NCI-H748 (cell line): ENCODE measurements at regions not wholly inside any gene's neighbourhood (a gene's known extent, or its start where the extent isn't known, plus 50 kb on each side); places are given as distances from the start of the nearest gene placed in this dataset.
"Not testable (repeated sequence)": the region's sequence is repeated elsewhere in the genome, so short reads cannot be mapped to it uniquely, and the experiment has no call there.

ENCODE experiments used
- DNase-seq: peaks from one replicate; lab custom pipeline; 2025; ENCODE audit not compliant: unreplicated experiment; lab: John Stamatoyannopoulos, UW

DNA sequence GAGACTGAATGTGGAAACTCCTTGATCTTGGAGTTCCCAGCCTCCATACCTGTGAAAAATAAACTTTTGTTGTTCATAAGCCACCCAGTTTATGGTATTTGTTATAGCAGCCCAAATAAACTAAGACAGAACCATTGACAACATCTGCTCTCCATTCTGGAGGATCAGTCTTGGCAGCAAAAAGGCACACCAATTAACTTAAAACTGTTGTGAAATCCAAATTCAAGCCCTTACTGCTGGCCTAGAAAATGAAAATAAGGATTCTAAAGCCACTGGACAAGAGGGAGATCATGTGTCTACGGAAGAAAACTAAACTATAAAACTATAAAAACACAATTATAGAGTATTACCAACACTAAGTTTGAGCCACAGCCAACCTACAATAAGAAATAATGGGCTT, 172.1 kb upstream of the RNPC3 start:
- no peak for DNase-seq

DNA sequence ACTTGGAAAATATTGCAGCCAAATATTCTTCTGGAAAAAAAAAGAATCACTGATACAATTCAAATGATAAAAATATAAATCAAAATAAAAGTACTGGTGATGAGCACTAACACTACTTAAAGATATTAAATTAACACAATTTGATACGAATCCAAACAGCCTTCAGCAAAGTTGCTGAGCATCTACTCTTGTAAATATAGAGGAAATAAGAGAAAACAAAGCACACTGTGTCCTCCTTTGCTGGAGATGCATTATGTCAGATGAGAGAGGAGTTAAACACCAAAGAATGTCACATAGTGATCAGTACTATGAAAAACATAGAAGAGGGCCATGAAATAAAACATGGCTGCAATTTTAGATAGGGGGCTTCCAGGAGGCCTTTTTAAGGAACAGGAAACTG, 177.4 kb upstream of the RNPC3 start:
- DNase-seq, result no peak

DNA sequence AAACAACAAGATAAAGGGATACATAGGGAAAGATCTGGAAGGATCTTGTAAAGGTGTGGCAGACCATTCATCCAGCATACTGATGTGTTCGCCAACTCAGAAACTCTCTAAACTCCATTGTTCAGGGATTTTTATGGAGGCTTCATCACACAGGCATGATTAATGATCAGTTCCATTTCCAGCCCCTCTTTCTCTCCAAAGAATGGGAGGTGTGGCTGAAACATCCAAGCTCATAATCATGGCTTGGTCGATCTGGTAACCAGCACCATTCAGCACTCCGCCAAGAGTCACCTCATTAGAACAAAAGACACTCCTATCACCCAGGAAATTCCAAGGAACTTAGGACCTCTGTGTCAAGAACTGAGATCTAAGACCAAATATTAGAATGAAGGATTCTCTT, 180.6 kb upstream of the RNPC3 start:
- no peak for DNase-seq

GRCh38 chr1:103341377-103341880, 184.1 kb upstream of the RNPC3 start:
- DNase-seq, result no peak

DNA sequence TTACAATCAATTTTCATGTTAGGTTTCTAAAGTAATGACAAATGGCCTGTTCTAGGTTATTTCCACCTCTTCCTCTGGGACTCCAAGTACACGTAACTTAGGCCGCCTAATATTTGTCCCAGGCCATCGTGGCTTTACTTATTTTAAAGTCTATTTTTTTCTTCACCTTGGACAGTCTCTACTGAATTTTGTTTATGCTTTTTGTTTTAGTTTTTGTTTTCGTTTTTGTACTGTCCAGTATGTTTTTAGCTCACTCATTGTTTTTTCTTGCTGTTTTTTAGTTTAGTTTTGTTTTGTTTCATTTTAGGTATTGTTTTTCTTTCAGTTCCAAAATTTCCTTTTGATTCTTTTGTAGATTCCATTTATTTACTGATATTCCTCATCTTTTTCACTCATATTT, 187.7 kb upstream of the RNPC3 start:
- DNase-seq, result no peak

GRCh38 chr1:103336408-103336807, 189.1 kb upstream of the RNPC3 start:
- no peak for DNase-seq

GRCh38 chr1:103333141-103333540, 192.4 kb upstream of the RNPC3 start:
- no peak for DNase-seq

GRCh38 chr1:103327054-103327719, 198.3 kb upstream of the RNPC3 start:
- no peak for DNase-seq

DNA sequence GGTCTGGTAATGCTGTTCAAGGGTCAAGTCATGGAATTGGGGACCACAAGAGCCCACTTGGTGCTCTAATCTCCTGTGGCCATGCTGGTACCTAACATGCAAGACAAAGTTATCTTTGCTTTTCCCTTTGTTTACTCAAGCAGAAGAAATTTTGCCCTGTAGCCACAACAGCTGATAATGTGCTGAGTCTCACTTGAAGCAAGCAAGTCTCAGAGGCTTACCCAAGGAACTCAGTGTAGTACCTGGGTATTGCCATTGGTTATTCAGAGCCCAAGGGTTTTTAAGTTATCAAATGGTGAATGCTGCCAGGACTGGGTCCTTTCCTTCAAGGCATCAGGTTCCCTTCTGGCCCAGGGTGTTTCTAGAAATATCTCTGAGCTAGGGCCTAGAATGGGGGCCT, 198.9 kb upstream of the RNPC3 start:
- no peak for DNase-seq

DNA sequence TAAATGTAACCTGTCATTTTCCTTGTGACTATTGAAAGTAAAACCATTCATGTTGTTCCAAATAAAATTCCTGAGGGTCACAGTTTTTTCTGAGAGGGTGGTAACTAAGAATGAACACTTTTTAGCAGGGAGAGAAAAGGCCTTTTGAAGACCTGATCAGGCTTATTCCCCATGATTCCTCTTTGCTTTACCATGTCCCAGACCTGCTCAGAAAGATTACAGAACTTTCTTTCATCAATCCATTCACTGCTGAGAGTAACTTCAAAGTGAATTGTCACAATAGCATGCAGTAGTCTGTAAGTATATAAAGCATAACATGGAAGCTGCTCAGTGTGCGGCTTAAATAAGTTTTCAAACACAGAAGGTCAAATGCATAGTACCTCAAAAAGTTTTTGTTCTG, 201.5 kb upstream of the COL11A1 start:
- no peak for DNase-seq

- no peak for DNase-seq
Measured at GRCh38 chr1:103307751-103308150, 199.4 kb upstream of the COL11A1 start.

GRCh38 chr1:103283841-103284669, 175.7 kb upstream of the COL11A1 start:
- no peak for DNase-seq

DNA sequence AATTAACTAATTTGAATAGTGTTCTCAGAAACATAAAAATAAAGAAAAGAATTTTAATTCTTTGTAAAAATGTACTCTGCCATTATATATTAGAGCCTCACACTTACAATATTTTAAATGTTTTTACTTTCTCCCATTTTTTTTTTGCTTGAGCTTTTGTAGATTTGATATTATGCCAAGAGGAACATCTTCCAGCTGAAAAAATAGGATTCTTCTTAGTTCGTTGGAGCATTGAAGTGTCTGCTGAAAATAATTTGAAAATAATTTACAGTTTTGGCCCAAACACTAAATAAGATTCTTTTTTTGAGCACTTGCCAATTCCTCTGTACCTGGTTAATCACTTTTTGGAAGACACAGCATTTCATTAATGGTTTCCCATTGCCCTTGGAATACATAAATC, 175.0 kb upstream of the COL11A1 start:
- no peak for DNase-seq

GRCh38 chr1:103275725-103276124, 167.4 kb upstream of the COL11A1 start:
- DNase-seq, result no peak

DNA sequence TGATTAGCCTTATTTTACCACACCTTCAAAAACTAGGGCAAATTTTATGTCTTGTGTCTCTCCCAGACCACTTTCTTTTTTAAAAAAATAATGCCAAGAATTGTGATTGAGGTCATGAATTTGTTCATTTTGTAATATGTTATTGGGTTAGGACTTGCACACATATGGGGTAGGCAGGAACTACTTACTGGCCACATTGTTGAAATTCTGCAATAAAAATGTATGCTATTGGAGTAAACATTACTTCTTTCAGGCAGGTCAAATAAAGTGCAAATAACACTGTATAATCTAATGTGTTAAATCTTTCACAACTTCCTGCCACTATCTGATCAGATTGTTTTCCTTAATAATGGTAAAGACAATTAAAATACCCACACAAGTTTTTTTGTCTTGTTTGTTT, 166.6 kb upstream of the COL11A1 start:
- DNase-seq, result no peak

DNA sequence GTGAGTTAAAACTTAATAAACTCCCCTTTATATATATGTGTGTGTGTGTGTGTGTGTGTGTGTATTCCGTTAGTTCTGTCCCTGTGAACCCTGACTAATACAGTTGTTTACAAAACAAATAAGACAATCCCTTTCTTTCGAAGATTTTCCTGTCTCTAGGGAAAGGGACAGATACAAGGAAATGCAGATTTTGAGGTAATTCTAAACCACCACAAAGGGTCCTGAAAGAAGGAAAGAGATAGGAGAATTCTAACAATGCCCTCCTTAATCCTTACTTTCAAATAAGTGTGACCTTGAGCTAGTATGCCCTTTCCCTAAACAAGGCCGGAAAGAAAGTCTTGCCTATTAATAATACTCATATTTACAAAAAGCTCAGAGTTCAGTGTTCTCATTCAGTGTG, 164.8 kb upstream of the COL11A1 start:
- no peak for DNase-seq

- not testable (repeated sequence) for DNase-seq
Measured at GRCh38 chr1:103271471-103271870, 163.1 kb upstream of the COL11A1 start.

DNA sequence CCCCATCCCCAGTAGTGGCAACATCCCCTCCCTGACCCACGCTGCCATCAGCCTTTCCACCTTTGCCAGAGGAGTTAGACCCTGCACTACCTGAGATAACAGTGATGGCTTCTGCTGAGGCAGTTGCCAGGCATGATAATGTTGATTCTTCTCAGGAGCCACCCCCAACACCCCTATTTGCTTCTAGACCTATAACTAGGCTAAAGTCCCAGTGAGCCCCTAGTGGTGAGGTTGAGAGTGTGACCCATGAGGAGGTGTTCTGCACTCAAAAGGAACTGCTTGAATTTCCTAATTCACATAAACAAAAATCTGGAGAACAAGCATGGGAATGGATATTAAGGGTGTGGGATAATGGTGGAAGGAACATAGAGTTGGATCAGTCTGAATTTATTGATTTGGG, 159.6 kb upstream of the COL11A1 start:
- DNase-seq, result no peak

DNA sequence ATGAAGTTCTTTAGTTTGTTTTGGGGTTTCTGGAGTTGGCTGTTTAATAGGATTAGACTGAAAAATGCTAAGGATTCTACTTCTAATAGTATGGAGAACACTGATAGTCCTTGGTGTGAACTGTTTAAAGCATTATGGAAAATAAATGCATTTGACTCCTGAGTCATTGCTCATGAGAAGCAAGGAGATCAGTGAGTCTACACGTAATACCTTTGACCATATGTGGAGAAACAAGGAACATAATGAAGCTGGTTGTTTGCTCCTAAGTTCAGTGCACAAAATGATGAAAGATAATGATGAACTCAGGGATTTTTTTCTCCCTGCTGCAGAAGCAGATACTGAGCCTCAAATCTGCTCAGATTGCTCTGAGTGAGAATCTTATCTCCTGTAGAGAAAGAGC, 158.9 kb upstream of the COL11A1 start:
- DNase-seq, result no peak

DNA sequence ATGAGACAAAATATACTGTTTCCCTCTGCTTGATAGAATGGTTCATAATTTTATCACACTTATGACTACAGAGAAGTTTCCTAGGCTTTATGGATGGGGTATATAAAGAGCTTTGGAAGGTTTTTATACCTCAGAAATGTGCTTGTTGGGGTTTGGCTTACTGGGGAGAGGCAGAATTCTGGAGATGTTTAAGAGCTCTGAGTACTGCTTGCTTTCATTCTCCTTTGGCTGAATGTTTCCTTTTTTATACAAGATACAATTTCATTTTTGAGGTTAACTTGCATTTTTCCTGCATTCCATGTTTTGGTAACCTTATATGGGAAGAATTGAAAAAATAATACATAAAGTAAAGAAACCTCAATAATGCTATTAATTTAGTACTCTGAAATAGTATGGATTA, 157.7 kb upstream of the COL11A1 start:
- DNase-seq, result no peak

GRCh38 chr1:103265551-103265950, 157.2 kb upstream of the COL11A1 start:
- DNase-seq, result no peak

DNA sequence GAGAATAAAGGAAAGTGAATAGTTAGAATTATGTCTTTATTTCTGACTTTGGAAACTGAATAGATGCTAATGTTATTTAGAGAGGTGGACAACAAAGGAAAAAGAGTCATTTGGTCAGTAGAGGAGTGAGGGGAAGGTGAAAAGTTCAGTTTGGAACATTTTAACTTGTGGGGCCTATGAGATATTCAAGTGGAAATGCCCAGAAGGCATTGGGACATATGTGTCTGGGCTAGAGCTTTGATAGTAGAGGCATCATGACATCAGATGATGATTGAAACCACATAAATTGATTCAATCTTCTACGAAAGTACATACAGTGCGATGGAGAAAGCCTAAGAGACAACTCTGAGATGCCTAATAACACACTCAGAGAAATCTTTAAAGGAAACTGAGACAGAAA, 151.7 kb upstream of the COL11A1 start:
- DNase-seq, result no peak

DNA sequence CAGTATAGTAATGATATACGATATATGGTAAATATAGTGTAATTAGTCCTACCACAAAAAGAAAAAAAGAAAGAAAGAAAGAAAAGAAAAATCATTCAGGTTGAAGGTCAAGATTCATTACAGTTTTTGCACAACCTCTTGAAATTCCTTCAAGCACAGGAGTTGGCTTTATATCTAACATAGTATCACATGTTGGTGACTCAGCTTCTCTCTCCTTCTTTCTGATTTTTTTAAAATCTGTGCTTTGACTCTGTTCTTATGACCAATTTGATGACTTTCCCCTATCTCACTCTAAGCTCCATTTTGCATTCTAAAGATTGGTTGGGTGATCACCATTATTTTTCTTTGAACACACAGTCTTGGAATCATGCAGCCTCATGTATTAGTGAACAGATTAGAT, 148.2 kb upstream of the COL11A1 start:
- DNase-seq, result no peak
